GM19468 (cell line): ENCODE measurements at regions not wholly inside any gene's neighbourhood (a gene's known extent, or its start where the extent isn't known, plus 50 kb on each side); places are given as distances from the start of the nearest gene placed in this dataset.

Source experiments
- ATAC-seq: cut with Tn5 transposase; IDR thresholded peaks from one replicate; pipeline ENCODE4 v1.9.1; 2021; ENCODE audit warnings: mild to moderate bottlenecking, moderate library complexity, moderate number of reproducible peaks; ENCODE audit not compliant: unreplicated experiment; ENCODE audit errors: extremely low read depth

DNA sequence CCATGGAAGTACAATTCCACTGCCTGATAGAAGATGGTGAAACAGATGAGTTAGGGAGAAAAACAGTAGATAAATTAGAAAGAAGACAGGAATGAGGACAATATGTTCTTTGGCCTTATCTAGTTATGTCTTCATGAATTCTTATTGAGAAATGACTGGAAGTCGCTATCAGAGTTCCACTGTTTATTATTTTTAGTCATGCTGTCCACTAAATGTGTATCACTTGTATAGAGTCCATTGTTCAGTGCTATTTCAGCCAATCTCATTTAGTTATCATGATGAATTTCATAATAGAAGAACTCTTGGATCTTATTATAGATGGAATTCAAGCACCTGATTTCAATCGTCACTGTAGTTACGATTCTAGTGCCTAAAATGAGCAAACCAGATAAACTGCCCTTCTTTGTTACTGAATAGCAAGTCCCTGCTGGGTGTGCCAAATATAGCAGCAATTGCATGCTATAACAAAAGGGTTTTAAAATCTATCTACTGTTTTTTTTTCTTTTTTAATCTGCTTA lies 177.7 kb upstream of the COL1A2 start:
- no peak for ATAC-seq

DNA sequence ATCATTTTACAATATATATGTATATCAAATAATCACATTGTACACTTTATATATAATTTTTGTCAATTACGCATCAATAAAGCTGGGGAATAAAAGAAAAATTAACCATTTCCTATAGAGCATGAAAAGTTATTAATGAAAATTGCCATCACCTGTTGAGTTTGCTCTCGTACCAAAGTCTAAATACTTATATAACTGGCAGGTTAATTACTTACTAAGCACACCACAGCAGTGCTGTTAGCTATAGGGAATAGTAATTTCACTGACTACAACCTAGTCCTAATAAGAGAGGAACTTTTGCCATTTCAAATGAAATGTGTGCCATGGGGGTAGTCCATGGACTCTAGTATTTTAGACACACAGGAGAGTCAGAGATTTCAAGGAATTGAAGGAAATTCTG lies 176.9 kb upstream of the COL1A2 start:
- no peak for ATAC-seq

DNA sequence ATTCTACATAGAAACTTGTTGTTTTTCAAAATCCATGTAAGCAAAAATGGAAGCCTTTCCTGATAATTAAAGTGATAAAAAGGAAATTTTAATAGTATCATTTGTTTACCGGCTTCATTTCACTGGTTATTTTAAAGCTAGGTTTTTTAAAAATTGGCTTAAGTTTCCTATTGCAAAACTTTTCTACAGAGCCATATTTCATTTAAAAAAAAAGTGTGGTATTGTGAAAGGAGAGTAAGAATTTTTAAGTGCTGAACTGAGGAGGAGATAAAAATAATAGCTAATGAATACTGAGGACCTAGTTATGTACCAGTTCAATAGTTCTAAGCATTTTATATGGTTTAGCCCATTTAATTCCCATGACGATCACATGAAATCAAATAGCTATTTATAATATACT lies 172.2 kb upstream of the COL1A2 start:
- ATAC-seq: no peak

DNA sequence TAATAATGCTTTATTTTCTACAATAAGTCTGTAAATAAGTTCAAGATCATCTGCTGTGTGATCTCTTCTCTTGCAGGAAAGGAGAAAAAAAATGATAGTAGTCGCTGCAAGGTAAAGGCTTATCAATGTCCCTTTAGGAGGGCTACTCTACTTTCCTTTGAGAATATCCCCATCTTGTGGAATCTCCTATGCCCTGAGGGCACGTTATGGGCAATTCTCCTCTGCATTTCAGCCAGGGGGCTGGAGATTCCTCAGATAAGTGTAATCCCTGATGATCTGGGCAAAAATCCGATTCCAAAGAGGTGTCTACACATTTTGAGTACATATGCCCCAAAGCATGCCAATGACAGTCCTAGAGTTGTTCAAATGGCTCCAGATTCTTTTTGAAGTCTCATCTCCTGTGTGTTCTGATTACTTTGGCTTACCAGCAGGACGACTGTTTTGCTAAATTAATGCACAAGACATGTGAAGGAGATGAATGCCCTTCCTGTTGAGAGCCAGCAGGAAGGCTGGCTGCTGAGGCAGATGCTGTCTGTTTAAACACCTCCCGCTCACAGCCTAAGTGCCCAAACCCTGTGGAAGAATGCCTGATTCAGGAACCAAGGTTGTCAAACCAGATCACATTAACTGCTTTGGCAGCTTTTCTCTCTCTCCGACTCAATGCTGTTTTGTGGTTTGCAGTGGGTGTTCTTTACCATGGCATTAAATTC lies 171.2 kb upstream of the COL1A2 start:
- no peak for ATAC-seq

DNA sequence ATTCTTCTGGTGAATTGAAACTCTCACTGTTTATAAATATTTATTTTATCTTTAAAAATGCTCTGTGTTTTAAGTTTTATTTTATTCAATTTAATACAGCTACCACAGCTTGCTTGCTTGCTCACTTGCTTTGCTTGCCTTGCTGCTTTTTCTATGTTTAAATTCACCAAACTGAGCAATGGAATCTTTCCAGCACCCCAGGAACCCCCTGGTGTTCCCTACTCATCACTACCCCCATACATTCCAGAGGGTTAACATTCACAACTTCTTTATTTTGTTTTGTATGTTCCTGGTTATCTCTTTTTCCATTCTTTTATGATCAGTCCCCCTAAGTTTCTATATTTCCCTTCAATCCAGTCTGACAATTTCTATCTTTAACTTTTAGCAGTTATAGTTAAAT lies 166.5 kb upstream of the COL1A2 start:
- ATAC-seq: no peak

DNA sequence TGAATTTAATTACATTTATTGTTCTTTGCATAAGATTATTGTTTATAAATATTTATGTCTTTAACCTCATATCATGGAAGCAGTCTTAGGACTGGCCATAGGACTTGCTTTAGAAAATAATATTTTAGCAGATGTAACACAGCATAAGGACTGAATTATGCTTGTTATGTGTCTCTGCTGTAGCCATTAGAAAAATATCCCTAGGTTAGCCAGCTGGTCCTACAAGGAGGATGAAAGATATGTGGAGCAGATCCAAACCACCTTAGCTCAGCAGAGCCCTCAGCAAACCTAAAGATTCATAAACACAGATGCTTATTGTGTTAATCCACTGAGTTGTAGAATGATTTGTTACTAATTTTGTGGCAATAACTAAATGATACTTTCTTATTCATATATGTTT lies 166.0 kb upstream of the COL1A2 start:
- no peak for ATAC-seq

DNA sequence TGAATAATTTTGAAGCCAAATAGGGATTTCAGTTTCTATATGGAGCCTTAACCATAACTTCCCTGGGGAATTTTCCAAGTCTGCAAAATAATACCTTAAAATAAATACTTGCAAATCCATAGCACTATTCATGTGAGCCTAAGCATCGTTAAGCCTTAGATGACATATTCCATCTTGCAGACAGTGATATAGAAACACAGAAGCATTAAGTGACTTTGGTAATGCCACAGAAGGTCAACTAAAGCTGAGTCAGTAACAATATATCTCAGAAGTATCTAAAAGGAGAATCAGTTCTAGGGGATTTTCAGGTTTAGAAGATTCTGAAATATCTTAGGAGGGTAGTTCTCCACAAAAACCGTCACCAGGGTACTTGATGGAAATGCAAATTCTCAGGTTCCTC lies 163.4 kb upstream of the COL1A2 start:
- no peak for ATAC-seq

DNA sequence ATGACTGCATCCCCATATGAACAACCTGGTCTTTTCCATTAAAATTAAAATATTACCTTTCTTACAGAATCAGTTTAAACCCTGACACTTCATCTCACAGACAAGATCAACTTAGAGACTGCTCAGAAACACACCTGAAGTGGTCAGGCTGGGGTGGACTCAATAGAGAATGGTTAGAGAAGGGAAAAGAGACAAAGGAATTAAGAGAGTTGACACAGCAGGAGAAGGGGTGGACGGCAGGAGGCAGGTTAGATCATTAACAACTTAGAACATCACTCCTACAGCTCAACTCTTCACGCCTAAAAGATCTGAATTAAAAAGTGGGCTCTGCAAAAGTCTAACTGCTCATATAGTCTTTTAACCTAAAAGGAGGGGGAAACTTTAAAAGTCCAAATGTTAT lies 157.7 kb upstream of the COL1A2 start:
- no peak for ATAC-seq

DNA sequence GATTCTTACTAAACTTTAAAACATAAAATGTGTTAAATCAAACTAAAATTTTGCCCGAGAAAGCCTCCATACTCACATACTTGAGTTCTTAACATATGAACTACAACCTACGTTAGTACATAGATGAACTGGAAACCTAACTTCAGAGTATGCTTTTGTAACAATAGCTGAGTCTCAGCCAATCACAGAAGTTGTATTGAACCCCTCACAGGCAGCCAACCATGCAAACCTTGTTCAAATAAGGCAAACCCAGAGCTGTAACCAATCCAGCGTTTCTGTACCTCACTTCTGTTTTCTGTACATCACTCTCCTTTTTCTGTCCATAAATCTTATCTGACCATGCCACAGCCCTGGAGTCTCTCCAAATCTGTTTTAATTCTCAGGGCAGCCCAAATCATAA lies 157.3 kb upstream of the COL1A2 start:
- ATAC-seq: no peak

DNA sequence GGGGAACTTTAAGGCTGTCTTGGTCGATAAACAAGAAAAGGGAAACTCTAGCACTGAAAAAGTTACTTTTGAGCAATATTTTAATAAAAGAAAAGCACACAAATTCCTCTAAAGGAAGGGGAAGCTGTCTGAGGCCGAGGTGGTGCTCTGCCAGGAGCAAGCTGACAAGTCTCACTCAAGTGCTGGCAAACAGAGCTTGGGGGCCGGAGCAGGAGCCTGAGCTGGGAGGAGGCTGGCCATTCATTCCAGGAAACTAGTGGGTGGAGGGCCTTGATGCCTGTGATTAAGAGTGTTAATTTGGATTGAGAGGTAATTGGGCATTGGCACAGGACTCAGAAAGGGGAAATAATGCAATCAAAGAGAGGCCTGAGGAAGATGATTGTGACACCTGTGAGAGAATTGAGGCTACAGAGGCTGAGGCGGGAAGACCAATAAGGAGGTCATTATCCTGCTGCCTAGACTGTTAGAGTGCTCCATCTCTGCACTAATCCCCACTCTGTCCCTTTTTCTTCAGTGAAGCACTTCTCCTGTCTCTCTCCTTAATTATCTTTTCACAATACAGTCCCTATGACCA lies 154.9 kb upstream of the COL1A2 start:
- no peak for ATAC-seq

DNA sequence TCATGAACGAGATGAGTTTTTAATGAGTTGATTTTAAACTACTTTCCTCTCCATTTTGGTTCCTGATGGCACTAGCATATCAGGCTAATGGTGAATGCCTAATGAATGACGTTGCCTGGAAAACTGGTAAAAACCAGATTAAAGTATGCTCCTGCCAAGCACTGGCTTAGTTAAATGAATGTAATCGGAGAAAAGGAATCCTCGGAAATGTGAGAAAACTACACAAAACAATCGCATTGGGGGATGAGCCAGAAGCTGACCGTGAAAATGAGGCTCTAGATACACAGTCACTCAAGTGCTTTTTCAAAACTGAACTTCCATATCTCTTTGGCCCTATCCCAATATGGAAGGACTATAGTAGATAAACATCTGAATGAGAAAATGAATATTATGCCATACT lies 153.8 kb upstream of the COL1A2 start:
- ATAC-seq: no peak

DNA sequence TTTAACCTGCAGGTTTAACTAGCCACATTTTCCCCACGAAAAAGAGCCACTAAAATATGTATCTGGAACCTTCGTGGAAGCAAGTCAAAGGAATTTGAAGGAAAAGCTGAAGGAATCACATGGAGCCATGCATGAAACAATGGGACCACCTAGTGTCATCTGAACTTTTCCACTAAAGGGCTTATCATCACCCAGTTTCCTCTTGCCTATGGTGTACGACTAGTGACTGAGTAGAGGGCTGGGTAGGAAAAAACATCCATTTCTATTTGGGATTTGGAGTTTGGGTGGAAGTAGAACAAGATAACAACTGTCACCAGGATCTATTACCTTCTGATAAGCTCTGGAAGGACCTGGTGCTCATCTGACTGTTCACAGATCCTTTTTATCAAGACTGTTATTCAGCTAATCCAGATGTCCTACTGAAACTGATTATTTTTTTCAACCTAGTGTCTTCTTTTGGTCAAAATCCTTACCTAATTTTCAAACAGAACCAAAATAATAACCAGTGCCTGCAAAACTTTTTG lies 153.2 kb upstream of the COL1A2 start:
- no peak for ATAC-seq

DNA sequence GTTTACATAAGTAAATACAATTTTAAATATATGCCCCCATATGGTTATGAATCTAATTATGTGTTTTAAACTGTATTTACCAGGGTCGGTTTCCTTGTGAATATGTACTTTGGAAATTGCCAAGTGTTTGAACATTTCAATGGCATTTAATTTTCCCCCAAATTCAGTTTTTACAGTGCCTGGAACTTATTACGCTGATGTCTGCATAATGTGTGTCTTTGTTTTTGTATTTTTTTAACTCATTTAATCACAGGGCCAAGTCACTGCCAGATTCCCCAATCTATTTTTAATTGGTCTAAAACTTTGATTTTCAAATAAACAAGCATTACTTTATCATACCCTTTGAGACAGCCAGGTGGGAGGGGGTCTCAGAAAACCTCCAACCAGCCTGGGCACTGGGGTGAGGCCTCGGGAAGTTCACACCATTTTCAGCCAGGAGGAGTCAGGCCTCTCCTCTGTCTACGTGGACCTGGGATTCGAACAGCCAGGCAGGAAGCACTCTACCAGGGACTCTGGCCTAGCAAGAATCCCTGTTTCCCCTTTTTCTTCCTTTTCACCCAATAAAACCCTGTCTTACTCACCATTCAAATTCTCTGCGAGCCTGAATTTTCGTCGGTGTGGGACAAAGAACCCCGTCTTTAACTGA lies 151.5 kb upstream of the COL1A2 start:
- ATAC-seq: no peak

DNA sequence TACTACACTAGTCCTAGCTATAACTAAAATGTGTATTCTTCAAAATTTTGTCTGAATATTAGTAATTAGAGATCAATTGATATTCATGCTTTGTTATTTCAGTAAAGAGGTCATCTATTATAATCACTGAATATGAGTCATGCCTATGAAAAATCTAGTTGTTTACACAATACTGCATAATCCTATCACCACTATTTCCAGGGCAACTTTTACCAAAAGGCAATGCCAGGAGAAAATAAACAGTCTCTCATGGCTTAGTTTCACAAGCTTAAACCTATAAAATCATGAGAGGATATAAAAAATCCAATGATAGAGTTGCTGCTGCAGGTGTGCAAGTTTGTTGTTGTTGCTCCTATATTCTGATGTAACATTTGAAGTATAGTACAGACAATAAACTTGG lies 149.9 kb upstream of the COL1A2 start:
- ATAC-seq: no peak

DNA sequence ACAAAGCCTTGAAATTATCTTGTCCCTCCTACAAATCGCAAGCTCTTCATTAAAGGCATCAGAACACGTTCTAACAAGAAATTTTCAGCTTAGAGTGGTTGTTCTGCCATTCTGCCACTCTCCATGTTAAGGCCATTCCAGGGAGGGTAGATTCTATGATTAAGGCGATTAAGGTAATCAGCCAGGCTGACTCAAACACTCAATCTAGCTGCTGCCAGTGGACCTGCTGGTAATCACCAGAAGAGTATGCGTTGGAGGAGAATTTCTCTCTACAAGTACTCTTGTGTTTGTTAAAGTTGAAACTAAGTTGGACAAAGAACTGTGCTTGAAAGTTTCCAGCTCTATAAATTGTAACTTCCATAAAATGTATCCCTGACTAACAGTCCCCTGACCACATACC lies 149.2 kb upstream of the COL1A2 start:
- ATAC-seq: no peak

DNA sequence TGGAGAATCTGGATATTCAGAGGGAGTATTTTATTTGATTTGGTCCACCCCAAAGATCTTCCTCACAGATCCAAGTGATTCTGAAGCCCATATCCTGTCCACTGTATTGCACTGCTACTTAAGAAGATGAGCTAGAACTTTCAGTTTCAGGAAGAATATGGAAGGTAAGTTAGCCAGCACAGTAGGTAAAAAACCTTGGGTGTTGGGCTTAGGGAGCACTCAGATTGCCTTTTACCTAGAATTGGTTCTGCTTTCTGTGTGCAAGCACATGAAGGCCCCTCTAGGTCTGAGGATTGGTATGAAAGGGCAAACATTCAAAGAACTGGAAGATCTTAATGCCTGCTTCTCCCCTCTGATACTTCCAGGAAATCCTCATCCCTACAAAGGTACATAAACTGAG lies 146.7 kb upstream of the COL1A2 start:
- ATAC-seq: no peak

DNA sequence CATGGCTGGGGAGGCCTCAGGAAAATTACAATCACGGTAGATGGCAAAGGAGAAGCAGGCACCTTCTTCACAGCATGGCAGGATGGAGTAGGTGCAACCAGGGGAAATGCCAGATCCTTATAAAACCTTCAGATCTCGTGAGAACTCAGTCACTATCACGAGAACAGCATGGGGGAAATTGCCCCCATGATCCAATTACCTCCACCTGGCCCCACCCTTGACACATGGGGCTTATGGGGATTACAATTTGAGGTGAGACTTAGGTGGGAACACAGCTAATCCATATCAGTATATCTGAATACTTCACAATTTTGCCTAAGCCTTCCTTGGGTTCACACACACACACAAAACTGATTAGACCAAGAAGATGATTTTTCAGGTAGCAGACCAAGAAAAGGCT lies 145.1 kb upstream of the COL1A2 start:
- ATAC-seq: no peak

DNA sequence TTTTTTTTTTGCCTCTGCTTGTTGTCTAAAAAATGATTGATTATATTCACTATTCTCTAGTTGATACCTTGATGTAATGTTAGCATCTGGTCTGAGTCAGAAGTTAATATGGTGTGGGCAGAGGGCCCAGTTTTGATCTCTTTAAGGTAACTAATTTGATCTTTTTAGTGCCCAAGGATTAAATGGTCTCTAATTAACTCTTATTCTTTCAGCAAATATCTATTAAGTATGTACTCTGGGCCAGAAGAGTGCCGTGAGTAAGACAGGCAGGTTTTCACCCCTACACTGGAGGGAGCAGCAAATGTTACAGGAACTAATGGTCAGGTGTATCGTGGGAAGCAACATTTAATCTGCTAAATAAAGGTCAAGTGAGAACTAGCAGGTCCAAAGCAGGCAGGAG lies 144.6 kb upstream of the COL1A2 start:
- ATAC-seq: no peak

DNA sequence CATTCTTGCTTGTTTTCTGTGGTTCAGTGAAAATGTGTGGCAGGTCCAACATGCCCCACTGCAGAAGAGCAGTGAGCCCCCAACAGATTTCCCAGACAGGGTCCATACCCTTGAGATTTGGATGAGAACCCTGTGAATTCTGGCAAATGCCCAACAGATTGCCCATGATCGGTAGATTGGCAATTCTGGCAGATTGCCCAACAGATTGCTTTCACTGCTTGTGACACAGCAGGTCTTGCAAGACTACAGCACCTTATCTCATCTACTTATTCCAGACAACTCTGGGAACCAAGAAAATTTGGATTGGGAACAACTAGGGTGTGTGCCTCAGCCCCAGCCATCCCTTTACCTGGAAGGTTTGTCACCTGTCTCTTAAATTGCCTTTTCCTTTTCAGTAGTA lies 143.7 kb upstream of the COL1A2 start:
- ATAC-seq: no peak

DNA sequence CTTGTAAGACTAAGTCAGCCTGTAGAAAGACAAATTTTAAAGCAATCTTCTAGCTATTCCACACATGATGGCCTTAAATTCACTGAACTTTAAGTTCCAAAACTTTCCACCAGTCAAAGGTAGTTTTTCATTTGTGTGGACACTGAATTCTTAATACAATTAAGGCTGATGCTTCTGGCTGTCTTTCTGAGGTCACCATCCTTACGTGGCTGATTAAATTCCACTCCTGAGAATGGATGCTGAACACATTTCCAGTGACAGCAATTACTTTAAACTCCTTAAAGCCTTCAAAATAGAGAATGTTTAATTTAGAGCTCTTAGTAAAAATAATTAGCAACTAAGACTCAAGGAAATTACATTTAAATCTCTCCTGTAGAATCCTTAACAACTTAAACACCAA lies 142.6 kb upstream of the COL1A2 start:
- ATAC-seq: no peak

DNA sequence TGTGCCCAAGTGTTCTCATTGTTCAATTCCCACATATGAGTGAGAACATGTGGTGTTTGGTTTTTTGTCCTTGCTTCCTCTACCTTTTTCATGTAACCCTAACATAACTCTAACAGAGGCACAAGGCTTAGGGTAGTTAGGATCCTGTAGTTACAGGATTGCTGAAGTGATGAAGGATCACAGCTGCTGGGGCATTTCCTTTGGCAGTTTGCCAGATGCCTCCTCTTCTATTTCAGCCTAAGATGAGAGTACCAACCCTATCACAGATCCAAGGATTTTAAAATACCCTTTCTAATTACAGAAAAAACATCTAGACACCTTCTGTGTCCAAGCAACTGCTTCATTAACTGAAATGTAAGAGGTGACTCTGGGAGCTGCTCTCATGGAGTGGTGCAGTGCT lies 141.7 kb upstream of the COL1A2 start:
- no peak for ATAC-seq

DNA sequence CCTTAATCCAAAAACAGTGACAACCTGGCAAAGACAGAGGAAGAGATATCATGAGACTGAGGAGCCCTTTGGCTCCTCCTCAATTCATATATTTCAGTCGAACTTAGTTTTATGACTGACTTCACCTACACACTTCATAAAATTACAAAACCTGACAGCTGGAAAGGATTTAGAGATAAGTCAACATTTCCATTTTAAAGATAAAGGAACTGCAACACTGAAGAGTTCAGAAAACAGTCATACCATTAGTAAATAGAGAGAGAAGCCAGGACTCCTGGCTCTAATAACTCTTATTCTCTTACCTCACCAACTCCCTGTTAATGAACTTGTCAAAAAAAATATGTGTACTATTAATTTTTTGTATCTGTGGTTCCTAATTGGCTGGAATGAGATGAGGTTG lies 141.0 kb upstream of the COL1A2 start:
- no peak for ATAC-seq
